Gastroesophageal sphincter (tissue), 4 donors: ENCODE measurements at regions not wholly inside any gene's neighbourhood (a gene's known extent, or its start where the extent isn't known, plus 50 kb on each side); places are given as distances from the start of the nearest gene placed in this dataset.

Source experiments
- ATAC-seq: fragments of 150-250 bp; one replicate; pipeline ENCODE4 v1.9.1; 2016; ENCODE audit warnings: mild to moderate bottlenecking, moderate library complexity
- H3K27ac ChIP-seq, 4 donors: fragments of 200-600 bp; sonication (generic) in 3 of 4; 1 replicate in 3 of 4; 2 replicates in 1 of 4; pipeline ENCODE4 v1.5.1; 2016 to 2019
- H3K27me3 ChIP-seq: fragments of 200-600 bp; sonication (generic); one replicate; pipeline ENCODE4 v1.5.1; 2019
- H3K36me3 ChIP-seq, 2 donors: fragments of 200-600 bp; sonication (generic); one replicate each; pipeline ENCODE4 v1.5.1; 2019; ENCODE audit warnings: control low read depth in 1 of 2
- H3K4me1 ChIP-seq, 3 donors: fragments of 200-600 bp; sonication (generic); 1 replicate in 2 of 3; 2 replicates in 1 of 3; pipeline ENCODE4 v1.5.1; 2016 to 2019; ENCODE audit warnings: control low read depth in 2 of 3
- H3K4me3 ChIP-seq, 2 donors: fragments of 200-600 bp; sonication (generic); one replicate each; pipeline ENCODE4 v1.5.1; 2019; ENCODE audit warnings: mild to moderate bottlenecking in 1 of 2, moderate library complexity in 1 of 2
- H3K9me3 ChIP-seq, 3 donors: fragments of 200-600 bp; sonication (generic); one replicate each; pipeline ENCODE4 v1.5.1; 2017 to 2019; ENCODE audit warnings: control low read depth in 2 of 3
- EP300 ChIP-seq: sonication (generic); formaldehyde crosslinking; IDR thresholded peaks from one replicate; pipeline ENCODE4 v1.6.1; 2017; ENCODE audit warnings: antibody characterized with exemption, mild to moderate bottlenecking
- POLR2A ChIP-seq, 2 donors: fragments of 450-650 bp; IDR thresholded peaks; one replicate each; pipeline ENCODE4 v1.6.1; 2017; ENCODE audit warnings: antibody characterized with exemption in 2 of 2, mild to moderate bottlenecking in 2 of 2, moderate library complexity in 1 of 2
- POLR2AphosphoS5 ChIP-seq: sonication (generic); formaldehyde crosslinking; IDR thresholded peaks from one replicate; pipeline ENCODE4 v1.6.1; 2017; ENCODE audit warnings: antibody characterized with exemption
- WGBS, 2 donors: methylation state at CpG; one replicate each; pipeline ENCODE4 v1.1.5; 2018; ENCODE audit warnings: low coverage in 1 of 2; 5-methylcytosine and 5-hydroxymethylcytosine counted together
- TF ChIP-seq, protein P1 (sequence below), 4 experiments: fragments of 200-600 bp in 2 of 4; fragments of 450-650 bp in 2 of 4; sonication (generic) in 1 of 4; IDR thresholded peaks; one replicate each; pipeline ENCODE4 v1.5.1; 2017 to 2019; ENCODE audit warnings: antibody characterized with exemption in 4 of 4, mild to moderate bottlenecking in 2 of 4, moderate library complexity in 2 of 4

DNA sequence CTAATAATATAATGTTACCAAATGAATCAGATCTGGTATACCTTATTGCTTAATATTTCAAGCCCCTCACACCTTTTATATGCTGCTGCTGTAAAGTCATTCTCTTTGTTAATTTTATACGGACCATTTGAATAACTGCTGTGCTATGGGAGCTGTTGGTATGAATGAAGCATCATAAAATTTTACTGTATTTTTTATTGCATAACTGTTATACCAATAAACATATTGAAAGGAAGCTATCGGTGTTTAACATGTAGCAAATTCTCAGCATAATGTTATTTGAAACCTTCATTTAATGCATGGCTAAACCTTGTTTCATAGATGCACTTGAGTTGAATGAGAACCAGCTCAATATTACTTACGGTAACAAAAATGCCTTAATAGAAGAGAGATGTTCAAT is 1040.3 kb downstream of the SOCS6 start:
- TF ChIP-seq POLR2A (IDR thresholded peaks at IDR 0.05), result no peak
- no peak for TF ChIP-seq POLR2AphosphoS5
- 89 to 93% methylated on average over 2 to 3 of the region's 3 CpGs for WGBS, 2 donors

DNA sequence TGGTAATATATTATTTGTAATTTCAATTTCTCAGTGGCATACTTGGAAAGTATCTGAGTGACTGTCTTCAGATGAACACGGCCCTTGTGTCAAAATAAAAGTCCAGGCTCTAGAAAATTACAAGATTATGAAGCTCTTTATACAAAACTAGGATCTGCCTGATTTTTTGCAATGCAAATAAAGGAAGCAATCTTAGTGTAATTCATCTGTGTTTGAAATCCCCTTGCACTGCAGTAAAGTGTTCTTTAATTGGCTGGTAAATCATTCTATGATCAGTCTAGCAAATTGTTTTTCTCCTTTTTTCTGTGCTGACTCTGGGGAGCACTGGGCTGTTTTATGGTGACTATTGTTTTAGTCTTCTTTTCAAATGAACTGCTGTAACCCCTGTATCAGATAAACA is 1039.0 kb downstream of the SOCS6 start:
- Histone ChIP-seq H3K9me3 (no peaks in the 10 kb centered on the region), H3K36me3 (no peaks in the 10 kb centered on the region), H3K4me3 (no peak overlapping the region), H3K27ac (no peak overlapping the region), H3K4me1 (no peaks in the 10 kb centered on the region), H3K27me3 (no peaks in the 10 kb centered on the region)
- no peak for TF ChIP-seq POLR2A (IDR thresholded peaks at IDR 0.05)
- TF ChIP-seq, protein P1, sequence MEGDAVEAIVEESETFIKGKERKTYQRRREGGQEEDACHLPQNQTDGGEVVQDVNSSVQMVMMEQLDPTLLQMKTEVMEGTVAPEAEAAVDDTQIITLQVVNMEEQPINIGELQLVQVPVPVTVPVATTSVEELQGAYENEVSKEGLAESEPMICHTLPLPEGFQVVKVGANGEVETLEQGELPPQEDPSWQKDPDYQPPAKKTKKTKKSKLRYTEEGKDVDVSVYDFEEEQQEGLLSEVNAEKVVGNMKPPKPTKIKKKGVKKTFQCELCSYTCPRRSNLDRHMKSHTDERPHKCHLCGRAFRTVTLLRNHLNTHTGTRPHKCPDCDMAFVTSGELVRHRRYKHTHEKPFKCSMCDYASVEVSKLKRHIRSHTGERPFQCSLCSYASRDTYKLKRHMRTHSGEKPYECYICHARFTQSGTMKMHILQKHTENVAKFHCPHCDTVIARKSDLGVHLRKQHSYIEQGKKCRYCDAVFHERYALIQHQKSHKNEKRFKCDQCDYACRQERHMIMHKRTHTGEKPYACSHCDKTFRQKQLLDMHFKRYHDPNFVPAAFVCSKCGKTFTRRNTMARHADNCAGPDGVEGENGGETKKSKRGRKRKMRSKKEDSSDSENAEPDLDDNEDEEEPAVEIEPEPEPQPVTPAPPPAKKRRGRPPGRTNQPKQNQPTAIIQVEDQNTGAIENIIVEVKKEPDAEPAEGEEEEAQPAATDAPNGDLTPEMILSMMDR (IDR thresholded peaks at IDR 0.05), result no peak
- TF ChIP-seq POLR2AphosphoS5, result no peak
- no peak for TF ChIP-seq EP300
- 27 to 31% methylated on average over 1 of the region's 1 CpG for WGBS, 2 donors
- no peak for ATAC-seq

More for the DNA sequence above, 1040.3 kb downstream of the SOCS6 start:
- Histone ChIP-seq H3K9me3 (no peaks in the 10 kb centered on the region), H3K36me3 (no peaks in the 10 kb centered on the region), H3K4me3 (no peak overlapping the region), H3K27me3 (no peaks in the 10 kb centered on the region), H3K27ac (no peak overlapping the region), H3K4me1 (no peaks in the 10 kb centered on the region)
- ATAC-seq, result no peak

DNA sequence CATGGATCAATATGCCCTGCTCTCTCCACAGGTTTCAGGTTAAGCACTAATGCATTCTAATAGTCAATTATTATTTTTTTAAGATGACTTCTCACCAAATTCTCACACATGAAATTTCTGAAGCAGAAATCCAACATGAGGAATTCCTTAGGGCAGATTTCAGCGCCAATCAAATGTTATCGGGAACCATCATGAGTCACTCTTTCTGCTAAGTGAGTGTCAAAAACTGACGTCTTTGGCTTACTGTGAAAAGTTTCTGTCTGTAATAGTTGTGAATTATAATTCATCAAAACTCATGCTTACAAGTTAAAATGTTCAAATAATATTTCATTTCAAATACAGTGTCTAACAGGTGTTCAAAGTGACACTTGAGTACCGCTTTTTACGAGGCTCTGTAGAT is 1038.6 kb downstream of the SOCS6 start:
- Histone ChIP-seq H3K9me3 (no peaks in the 10 kb centered on the region), H3K27ac (no peak overlapping the region), H3K4me1 (no peaks in the 10 kb centered on the region), H3K36me3 (no peaks in the 10 kb centered on the region), H3K4me3 (no peak overlapping the region), H3K27me3 (no peaks in the 10 kb centered on the region)
- TF ChIP-seq, protein P1 (IDR thresholded peaks at IDR 0.05), result no peak
- TF ChIP-seq POLR2AphosphoS5, result no peak
- WGBS, 2 donors, result 51 to 55% methylated on average over 5 of the region's 5 CpGs
- no peak for ATAC-seq

DNA sequence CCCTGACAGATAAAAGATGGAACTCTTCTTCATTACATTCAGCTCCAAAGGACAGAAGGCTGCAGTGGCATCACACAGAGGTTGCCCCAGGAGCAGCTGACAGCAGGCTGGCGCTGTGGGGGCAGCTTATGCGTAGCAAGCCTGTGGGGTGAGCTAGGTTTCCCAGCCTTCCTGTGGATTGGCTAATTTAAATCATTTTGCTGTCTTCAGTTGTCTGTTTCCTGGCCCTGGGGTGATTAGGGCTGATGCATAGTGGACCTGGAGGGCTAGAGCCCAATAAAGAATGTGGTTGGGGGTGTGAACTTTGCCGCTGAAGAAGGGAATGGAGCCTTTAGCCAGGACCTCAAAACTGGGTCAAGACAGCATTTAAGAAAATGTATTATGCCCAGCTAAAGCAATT is 1038.0 kb downstream of the SOCS6 start:
- H3K4me3 ChIP-seq, result no peak overlapping the region
- no peak for ATAC-seq
- TF ChIP-seq, protein P1 (IDR thresholded peaks at IDR 0.05), result no peak
- TF ChIP-seq POLR2AphosphoS5 (no peak), EP300 (no peak), POLR2A (IDR thresholded peaks at IDR 0.05) (no peak)
- no peaks in the 10 kb centered on the region for H3K4me1 ChIP-seq
- no peaks in the 10 kb centered on the region for H3K27me3 ChIP-seq
- WGBS, 2 donors, result 60% methylated on average over 1 of the region's 3 CpGs; no CpG with 5 or more reads in 1 of the 2 donors
- no peaks in the 10 kb centered on the region for H3K9me3 ChIP-seq
- H3K36me3 ChIP-seq, result no peaks in the 10 kb centered on the region
- H3K27ac ChIP-seq, result no peak overlapping the region

DNA sequence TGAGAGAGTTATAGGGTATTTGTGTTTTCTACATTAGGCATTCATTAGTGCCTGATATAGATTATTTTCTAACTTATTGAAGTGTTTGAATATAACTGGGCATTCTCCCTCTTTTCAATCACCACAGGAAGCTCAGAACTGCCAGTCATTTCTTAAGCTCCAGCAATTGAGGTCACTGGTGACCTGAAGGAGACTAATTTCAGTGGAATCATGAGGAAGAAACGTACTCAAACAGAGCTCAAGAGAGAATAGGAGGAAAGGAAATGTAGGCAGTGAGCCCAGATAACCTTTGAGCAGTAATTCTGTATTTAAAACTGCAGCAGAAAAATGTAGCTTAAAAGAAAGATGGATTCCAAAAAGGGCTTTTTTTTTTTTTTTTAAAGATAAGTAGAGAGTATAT is 1035.5 kb downstream of the SOCS6 start:
- WGBS, 2 donors, result 17 to 54% methylated on average over 1 of the region's 1 CpG
- no peaks in the 10 kb centered on the region for H3K4me1 ChIP-seq
- ATAC-seq, result no peak
- H3K4me3 ChIP-seq, result no peak overlapping the region
- H3K36me3 ChIP-seq, result no peaks in the 10 kb centered on the region
- H3K27me3 ChIP-seq, result no peaks in the 10 kb centered on the region
- TF ChIP-seq POLR2A (IDR thresholded peaks at IDR 0.05) (no peak), POLR2AphosphoS5 (no peak), EP300 (no peak)
- TF ChIP-seq, protein P1 (IDR thresholded peaks at IDR 0.05), result no peak
- no peaks in the 10 kb centered on the region for H3K9me3 ChIP-seq
- no peak overlapping the region for H3K27ac ChIP-seq

DNA sequence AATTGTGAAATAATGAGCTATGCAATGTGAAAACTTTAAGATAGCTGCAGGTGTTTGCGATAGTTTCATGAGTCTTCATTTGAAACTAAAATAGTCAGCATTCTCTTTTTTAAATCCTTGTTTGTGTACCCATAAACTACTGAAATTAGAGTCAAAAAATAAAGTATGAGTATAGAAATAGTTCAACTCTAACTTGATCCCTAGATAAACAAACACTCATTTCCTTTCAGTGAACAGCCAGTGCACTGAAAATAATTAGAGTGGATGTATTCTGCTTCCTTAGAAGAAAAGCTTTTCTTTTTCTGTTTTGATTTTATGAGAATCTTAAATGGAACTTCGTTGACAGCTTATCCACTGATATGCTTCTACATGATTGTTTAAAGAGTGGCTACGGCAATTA is 1033.4 kb downstream of the SOCS6 start:
- Histone ChIP-seq H3K4me3 (no peak overlapping the region), H3K27me3 (no peaks in the 10 kb centered on the region), H3K27ac (no peak overlapping the region), H3K36me3 (no peaks in the 10 kb centered on the region), H3K4me1 (no peaks in the 10 kb centered on the region), H3K9me3 (no peaks in the 10 kb centered on the region)
- TF ChIP-seq EP300 (no peak), POLR2AphosphoS5 (no peak), POLR2A (IDR thresholded peaks at IDR 0.05) (no peak)
- TF ChIP-seq, protein P1 (IDR thresholded peaks at IDR 0.05), result no peak
- no peak for ATAC-seq
- WGBS, 2 donors, result 20 to 28% methylated on average over 3 of the region's 3 CpGs
